ENCODE measurements at regions not wholly inside any gene's neighbourhood (a gene's known extent, or its start where the extent isn't known, plus 50 kb on each side); places are given as distances from the start of the nearest gene placed in this dataset.

DNA sequence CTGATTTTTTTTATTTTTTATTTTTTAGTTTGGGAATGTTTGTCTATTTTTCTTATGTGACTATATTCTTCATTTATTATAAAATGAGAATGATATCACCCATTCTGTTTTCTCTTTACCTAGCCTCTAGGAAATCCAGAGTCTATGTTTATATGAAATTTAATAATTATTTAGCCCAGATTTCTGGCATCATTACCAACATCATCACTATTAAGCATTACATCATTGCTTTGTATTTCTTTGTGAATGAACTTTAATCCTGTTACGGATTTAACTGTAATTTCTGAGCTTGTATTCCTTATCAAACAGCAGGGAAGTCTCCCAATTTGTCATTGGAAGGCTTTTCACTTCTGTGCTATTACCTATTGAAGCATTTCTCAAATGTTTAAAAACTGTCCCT, 72.7 kb upstream of the NOX3 start:
- DNase-seq (no peak), ATAC-seq (no peak)
- WGBS, 4 donors, result 70 to 80% (median 75%) methylated on average over 1 of the region's 1 CpG
- no peak for TF ChIP-seq POLR2A (IDR thresholded peaks at IDR 0.05)
- TF ChIP-seq, protein P1, sequence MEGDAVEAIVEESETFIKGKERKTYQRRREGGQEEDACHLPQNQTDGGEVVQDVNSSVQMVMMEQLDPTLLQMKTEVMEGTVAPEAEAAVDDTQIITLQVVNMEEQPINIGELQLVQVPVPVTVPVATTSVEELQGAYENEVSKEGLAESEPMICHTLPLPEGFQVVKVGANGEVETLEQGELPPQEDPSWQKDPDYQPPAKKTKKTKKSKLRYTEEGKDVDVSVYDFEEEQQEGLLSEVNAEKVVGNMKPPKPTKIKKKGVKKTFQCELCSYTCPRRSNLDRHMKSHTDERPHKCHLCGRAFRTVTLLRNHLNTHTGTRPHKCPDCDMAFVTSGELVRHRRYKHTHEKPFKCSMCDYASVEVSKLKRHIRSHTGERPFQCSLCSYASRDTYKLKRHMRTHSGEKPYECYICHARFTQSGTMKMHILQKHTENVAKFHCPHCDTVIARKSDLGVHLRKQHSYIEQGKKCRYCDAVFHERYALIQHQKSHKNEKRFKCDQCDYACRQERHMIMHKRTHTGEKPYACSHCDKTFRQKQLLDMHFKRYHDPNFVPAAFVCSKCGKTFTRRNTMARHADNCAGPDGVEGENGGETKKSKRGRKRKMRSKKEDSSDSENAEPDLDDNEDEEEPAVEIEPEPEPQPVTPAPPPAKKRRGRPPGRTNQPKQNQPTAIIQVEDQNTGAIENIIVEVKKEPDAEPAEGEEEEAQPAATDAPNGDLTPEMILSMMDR (IDR thresholded peaks at IDR 0.05), result no peak
- H3K9me3 ChIP-seq, result peaks cover 0 to 7% (median 0%) of the 10 kb centered on the region in 12 donors
- no peaks in the 10 kb centered on the region for H3K36me3 ChIP-seq
- H3K4me1 ChIP-seq, result peaks cover 0 to 17% (median 8%) of the 10 kb centered on the region in 12 donors
- H3K27me3 ChIP-seq, result no peaks in the 10 kb centered on the region
- intact Hi-C loops (cut with DNase I), result loop anchor here in 1 of 10 donors (5.0 kb wide), 1 partner anchor 201 kb away; no protein-coding TSS in a partner anchor
- no peak overlapping the region for H3K4me3 ChIP-seq
- peak overlapping the region in 5 of 12 donors; percentile 5 to 56 (median 39) for H3K27ac ChIP-seq

DNA sequence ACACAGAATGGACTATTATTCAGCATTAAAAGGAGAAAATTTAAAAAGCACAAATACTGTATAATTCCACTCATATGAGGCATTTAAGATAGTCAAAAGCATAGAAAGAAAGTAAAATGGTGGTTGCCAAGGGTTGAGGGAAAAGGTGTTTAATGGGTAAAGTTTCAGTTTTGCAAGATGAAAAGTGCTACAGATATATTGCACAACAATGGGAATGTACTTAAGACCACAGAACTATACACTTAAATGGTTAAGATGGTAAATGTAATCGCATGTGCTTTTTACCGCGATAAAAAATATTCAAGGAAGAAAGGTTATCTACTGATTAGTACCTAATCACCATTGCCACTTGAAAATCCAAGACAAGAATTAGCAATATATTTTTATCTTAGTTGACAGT, 71.8 kb upstream of the NOX3 start:
- ATAC-seq (no peak), DNase-seq (no peak)
- intact Hi-C loops (cut with DNase I), result loop anchor here in 1 of 10 donors (5.0 kb wide), 1 partner anchor 200 kb away; no protein-coding TSS in a partner anchor
- Histone ChIP-seq H3K36me3 (no peaks in the 10 kb centered on the region), H3K9me3 (no peaks in the 10 kb centered on the region), H3K4me3 (no peak overlapping the region), H3K27ac (no peak overlapping the region), H3K4me1 (peaks cover 0 to 17% (median 8%) of the 10 kb centered on the region in 12 donors), H3K27me3 (no peaks in the 10 kb centered on the region)
- WGBS, 4 donors, result 88 to 97% (median 95%) methylated on average over 3 of the region's 3 CpGs
- no peak for TF ChIP-seq POLR2A (IDR thresholded peaks at IDR 0.05)
- TF ChIP-seq, protein P1 (IDR thresholded peaks at IDR 0.05), result no peak

DNA sequence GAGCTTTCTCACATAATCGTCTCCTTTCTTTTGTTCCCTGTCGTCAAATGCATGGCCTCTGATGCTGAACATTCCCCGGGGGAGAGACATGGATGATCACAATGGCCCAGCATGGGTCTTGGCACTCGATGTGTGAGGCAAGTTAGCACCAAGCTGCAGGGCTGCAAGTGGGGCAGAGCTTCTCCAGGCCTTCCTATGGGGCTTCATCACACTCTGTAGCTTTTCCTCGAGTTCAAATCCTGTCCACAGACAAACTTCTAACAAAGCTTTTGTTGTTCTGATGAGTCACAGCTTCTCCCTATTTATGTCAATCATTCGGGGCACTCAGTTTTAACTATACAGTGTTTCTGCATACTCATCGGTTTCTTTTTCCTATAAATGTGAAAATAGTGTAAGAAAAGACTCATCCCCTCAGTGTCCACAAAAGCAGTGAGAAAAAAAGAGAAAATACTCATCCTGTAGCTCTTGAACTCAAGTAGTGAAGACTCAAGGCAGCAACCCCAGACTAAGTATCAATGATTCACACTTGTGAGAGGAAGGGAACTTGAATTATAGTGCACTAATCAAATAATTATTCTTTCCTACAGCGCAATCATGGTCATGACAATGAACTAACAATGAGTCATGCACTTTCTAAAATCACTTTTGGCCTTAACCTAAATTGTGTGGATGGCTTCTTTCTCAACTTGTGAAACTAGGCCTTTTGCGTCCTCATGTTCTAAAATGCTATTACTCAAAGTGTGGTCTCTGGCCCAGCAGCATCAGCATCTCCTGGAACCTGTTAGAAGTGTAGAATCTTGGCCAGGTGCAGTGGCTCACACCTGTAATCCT, 68.4 kb upstream of the NOX3 start:
- WGBS, 4 donors, result 56 to 63% (median 57%) methylated on average over 9 of the region's 9 CpGs
- Histone ChIP-seq H3K27me3 (no peaks in the 10 kb centered on the region), H3K4me1 (peaks cover 0 to 7% (median 4%) of the 10 kb centered on the region in 12 donors), H3K4me3 (no peak overlapping the region), H3K36me3 (no peaks in the 10 kb centered on the region), H3K9me3 (no peaks in the 10 kb centered on the region), H3K27ac (no peak overlapping the region)
- DNase-seq (no peak), ATAC-seq (no peak)
- intact Hi-C loops (cut with DNase I), result loop anchor here in 1 of 10 donors (5.0 kb wide), 1 partner anchor 182 kb away; no protein-coding TSS in a partner anchor
- no peak for TF ChIP-seq POLR2A (IDR thresholded peaks at IDR 0.05)
- TF ChIP-seq, protein P1 (IDR thresholded peaks at IDR 0.05), result no peak

GRCh38 chr6:155521719-155522118, 66.1 kb upstream of the NOX3 start:
- ATAC-seq, result no peak
- DNase-seq, result no peak
- H3K4me3 ChIP-seq, result no peak overlapping the region
- H3K9me3 ChIP-seq, result no peaks in the 10 kb centered on the region
- H3K27ac ChIP-seq, result no peak overlapping the region
- TF ChIP-seq, protein P1 (IDR thresholded peaks at IDR 0.05), result no peak
- TF ChIP-seq POLR2A (IDR thresholded peaks at IDR 0.05), result no peak
- H3K27me3 ChIP-seq, result no peaks in the 10 kb centered on the region
- intact Hi-C loops (cut with DNase I), result loop anchor here in 1 of 10 donors (5.0 kb wide), 1 partner anchor 179 kb away; no protein-coding TSS in a partner anchor
- H3K36me3 ChIP-seq, result no peaks in the 10 kb centered on the region
- H3K4me1 ChIP-seq, result no peaks in the 10 kb centered on the region
